H1 (cell line): ENCODE measurements at regions not wholly inside any gene's neighbourhood (a gene's known extent, or its start where the extent isn't known, plus 50 kb on each side); places are given as distances from the start of the nearest gene placed in this dataset.

Experiments used
- CTCF ChIA-PET: fragments of 300-600 bp; sonication (Branson Sonifier 250); formaldehyde crosslinking; loops from one replicate; lab custom pipeline; 2021; ENCODE audit not compliant: partially characterized antibody; lab: Charles Lee
- POLR2A ChIA-PET: fragments of 300-600 bp; sonication (Branson Sonifier 250); formaldehyde crosslinking; loops from one replicate; lab custom pipeline; 2021; ENCODE audit warnings: inconsistent platforms; ENCODE audit not compliant: partially characterized antibody; lab: Charles Lee
- DNase-seq, 2 experiments: peaks; one replicate each; pipeline versions ENCODE4 v3.0.0 to v3.0.0-alpha.2; 2010 to 2022; ENCODE audit warnings: low spot score in 2 of 2, low read depth in 1 of 2, mixed read lengths in 1 of 2
- FAIRE-seq: peaks from 2 replicates; lab custom pipeline; 2011; peaks lifted over from hg19 to GRCh38; lab: Jason Lieb, UNC
- H2AFZ ChIP-seq: 2 replicates; pipeline ENCODE4 v1.8.1; 2012; ENCODE audit warnings: low read length, inconsistent platforms
- H2AK5ac ChIP-seq: 2 replicates; pipeline ENCODE4 v1.6.1; 2013; ENCODE audit warnings: low read depth, low read length
- H2BK120ac ChIP-seq: replicated peaks from 2 replicates; pipeline ENCODE3; 2013; ENCODE audit warnings: low read depth, low read length, inconsistent platforms
- H2BK12ac ChIP-seq: 2 replicates; pipeline ENCODE4 v1.6.1; 2013; ENCODE audit warnings: low read depth, low read length
- H2BK15ac ChIP-seq: 2 replicates; pipeline ENCODE4 v1.6.1; 2013; ENCODE audit warnings: low read length
- H2BK20ac ChIP-seq: 2 replicates; pipeline ENCODE4 v1.6.1; 2013; ENCODE audit warnings: low read length
- H2BK5ac ChIP-seq: 2 replicates; pipeline ENCODE4 v1.6.1; 2013; ENCODE audit warnings: low read depth, low read length
- H3K14ac ChIP-seq: 2 replicates; pipeline ENCODE4 v1.6.1; 2013; ENCODE audit warnings: inconsistent platforms; ENCODE audit not compliant: insufficient read length
- H3K18ac ChIP-seq: 2 replicates; pipeline ENCODE4 v1.6.1; 2013; ENCODE audit warnings: low read length; ENCODE audit errors: extremely low read depth
- H3K23ac ChIP-seq: 2 replicates; pipeline ENCODE4 v1.6.1; 2013; ENCODE audit warnings: inconsistent platforms; ENCODE audit not compliant: insufficient read length
- H3K23me2 ChIP-seq: 2 replicates; pipeline ENCODE4 v1.6.1; 2013; ENCODE audit warnings: low read depth, low read length
- H3K27ac ChIP-seq: 2 replicates; pipeline ENCODE4 v1.6.1; 2011; ENCODE audit warnings: low read depth, low read length, inconsistent platforms
- H3K27me3 ChIP-seq, 4 experiments: replicated peaks in 1 of 4; 1 replicate in 1 of 4; 2 replicates in 3 of 4; pipeline versions ENCODE4 v1.6.1 to v1.8.1; 2011 to 2013; ENCODE audit warnings: low read length in 3 of 4, mild to moderate bottlenecking in 3 of 4, inconsistent platforms in 2 of 4, mixed read lengths in 2 of 4, moderate library complexity in 1 of 4; ENCODE audit not compliant: control insufficient read depth in 3 of 4, insufficient read depth in 3 of 4; ENCODE audit errors: extremely low read depth in 1 of 4
- H3K36me3 ChIP-seq, 4 experiments: 2 replicates each; pipeline versions ENCODE4 v1.6.1 to v1.8.1; 2011 to 2013; ENCODE audit warnings: mild to moderate bottlenecking in 4 of 4, low read length in 3 of 4, moderate library complexity in 2 of 4, control low read depth in 1 of 4, inconsistent platforms in 1 of 4; ENCODE audit not compliant: insufficient read depth in 4 of 4, control insufficient read depth in 2 of 4
- H3K4ac ChIP-seq: replicated peaks from 2 replicates; pipeline ENCODE3; 2013; ENCODE audit warnings: low read length, low read depth, mixed read lengths, inconsistent platforms; ENCODE audit not compliant: insufficient read length
- H3K4me1 ChIP-seq, 4 experiments: replicated peaks in 1 of 4; 1 replicate in 1 of 4; 2 replicates in 3 of 4; pipeline versions ENCODE4 v1.6.1 to v1.8.1; 2011 to 2013; ENCODE audit warnings: low read length in 3 of 4, inconsistent platforms in 2 of 4, mixed read lengths in 1 of 4; ENCODE audit not compliant: insufficient read depth in 4 of 4, control insufficient read depth in 3 of 4
- H3K4me2 ChIP-seq, 2 experiments: 2 replicates each; pipeline versions ENCODE4 v1.6.1 to v1.8.1; 2011 to 2013; ENCODE audit warnings: low read depth in 2 of 2, low read length in 2 of 2, control low read depth in 1 of 2, inconsistent platforms in 1 of 2, mild to moderate bottlenecking in 1 of 2; ENCODE audit not compliant: insufficient read depth in 1 of 2
- H3K4me3 ChIP-seq, 4 experiments: fragments of 200-600, 300-600 bp in 1 of 4; sonication (generic), shearing (Covaris generic), sonication (Bioruptor Twin) in 1 of 4; 2 replicates each; pipeline versions ENCODE4 v1.5.1 to v1.8.1; 2011 to 2016; ENCODE audit warnings: low read length in 4 of 4, low read depth in 3 of 4, control low read depth in 2 of 4, inconsistent platforms in 2 of 4, mild to moderate bottlenecking in 2 of 4, mixed read lengths in 1 of 4, moderate library complexity in 1 of 4; ENCODE audit not compliant: insufficient read depth in 2 of 4; ENCODE audit errors: extremely low read depth in 1 of 4
- H3K56ac ChIP-seq: replicated peaks from 2 replicates; pipeline ENCODE3; 2013; ENCODE audit warnings: low read depth, mild to moderate bottlenecking, mixed read lengths, low read length, inconsistent platforms; ENCODE audit not compliant: insufficient read length
- H3K79me1 ChIP-seq: 2 replicates; pipeline ENCODE4 v1.6.1; 2013; ENCODE audit warnings: low read depth, low read length, control low read depth
- H3K79me2 ChIP-seq, 2 experiments: 2 replicates each; pipeline versions ENCODE4 v1.6.1 to v1.8.1; 2012 to 2013; ENCODE audit warnings: low read length in 2 of 2, mild to moderate bottlenecking in 2 of 2, inconsistent platforms in 1 of 2; ENCODE audit not compliant: insufficient read depth in 2 of 2, control insufficient read depth in 1 of 2
- H3K9ac ChIP-seq, 4 experiments: replicated peaks in 1 of 4; 1 replicate in 1 of 4; 2 replicates in 3 of 4; pipeline versions ENCODE4 v1.6.1 to v1.8.1; 2011 to 2013; ENCODE audit warnings: low read depth in 3 of 4, low read length in 3 of 4, control low read depth in 2 of 4, mild to moderate bottlenecking in 2 of 4, moderate library complexity in 2 of 4, inconsistent platforms in 1 of 4; ENCODE audit errors: extremely low read depth in 1 of 4
- H3K9me3 ChIP-seq, 2 experiments: 2 replicates each; pipeline versions ENCODE4 v1.6.1 to v1.8.1; 2012 to 2013; ENCODE audit warnings: mild to moderate bottlenecking in 2 of 2, moderate library complexity in 2 of 2, control low read depth in 1 of 2, inconsistent platforms in 1 of 2, low read depth in 1 of 2, low read length in 1 of 2, mixed read lengths in 1 of 2; ENCODE audit not compliant: insufficient read depth in 2 of 2
- H4K20me1 ChIP-seq, 2 experiments: replicated peaks in 1 of 2; 2 replicates each; pipeline versions ENCODE3 to v1.8.1; 2011 to 2013; ENCODE audit warnings: inconsistent platforms in 2 of 2, low read length in 2 of 2, mild to moderate bottlenecking in 1 of 2; ENCODE audit not compliant: insufficient read depth in 2 of 2, control insufficient read depth in 1 of 2
- H4K5ac ChIP-seq: 2 replicates; pipeline ENCODE4 v1.6.1; 2013; ENCODE audit warnings: low read length, low read depth, mixed read lengths, inconsistent platforms; ENCODE audit not compliant: insufficient read length
- H4K8ac ChIP-seq: 2 replicates; pipeline ENCODE4 v1.8.0; 2013; ENCODE audit warnings: mild to moderate bottlenecking, moderate library complexity, low read length, inconsistent platforms; ENCODE audit not compliant: insufficient read depth; ENCODE audit errors: extremely low read depth
- H4K91ac ChIP-seq: replicated peaks from 2 replicates; pipeline ENCODE3; 2013; ENCODE audit warnings: low read length, mixed read lengths, inconsistent platforms; ENCODE audit not compliant: insufficient read length
- CREB1 ChIP-seq: IDR thresholded peaks from 2 replicates; pipeline ENCODE4 v1.6.1; 2012; ENCODE audit warnings: inconsistent platforms
- EGR1 ChIP-seq: IDR thresholded peaks from 2 replicates; pipeline ENCODE4 v1.6.1; 2011; ENCODE audit warnings: low read depth, low read length, borderline replicate concordance
- EZH2 ChIP-seq: fragments of 200-600 bp; sonication (generic); IDR thresholded peaks from 2 replicates; pipeline ENCODE4 v1.7.1; 2012; ENCODE audit warnings: low read depth, mild to moderate bottlenecking, moderate library complexity, low read length, inconsistent platforms; ENCODE audit not compliant: severe bottlenecking
- GABPA ChIP-seq: IDR thresholded peaks from 2 replicates; pipeline ENCODE4 v1.6.1; 2011; ENCODE audit warnings: mild to moderate bottlenecking, low read length, moderate library complexity, borderline replicate concordance; ENCODE audit not compliant: insufficient read depth
- NRF1 ChIP-seq: IDR thresholded peaks from 2 replicates; pipeline ENCODE4 v1.6.1; 2011; ENCODE audit warnings: mild to moderate bottlenecking, low read depth, low read length, improper control_type of control experiment
- POLR2AphosphoS5 ChIP-seq: IDR thresholded peaks from 2 replicates; pipeline ENCODE4 v1.6.1; 2011; ENCODE audit warnings: low read depth, low read length
- SIRT6 ChIP-seq: IDR thresholded peaks from one replicate; pipeline ENCODE4 v1.7.1; 2012; ENCODE audit warnings: low read length, inconsistent platforms
- SP2 ChIP-seq: IDR thresholded peaks from 2 replicates; pipeline ENCODE4 v1.6.1; 2012; ENCODE audit warnings: mild to moderate bottlenecking, low read length, inconsistent platforms
- USF2 ChIP-seq: IDR thresholded peaks from 2 replicates; pipeline ENCODE4 v1.6.1; 2011; ENCODE audit warnings: low read length, improper control_type of control experiment
- WGBS, 2 experiments: shearing (Covaris generic) in 1 of 2; methylation state at CpG; one replicate each; pipeline versions ENCODE4 v1.1.6 to v1.1.7; 2013 to 2015; ENCODE audit warnings: low lambda C conversion rate in 2 of 2, mixed read lengths in 2 of 2, inconsistent platforms in 1 of 2, low coverage in 1 of 2, missing lambda C conversion rate in 1 of 2; ENCODE audit not compliant: insufficient replicate concordance in 2 of 2, insufficient coverage in 1 of 2, insufficient read length in 1 of 2; ENCODE audit errors: extremely low coverage in 1 of 2, missing lambda C conversion rate in 1 of 2; 5-methylcytosine and 5-hydroxymethylcytosine counted together

GRCh38 chr6:6886886-6887285, 220.9 kb upstream of the RREB1 start:
- no peak for FAIRE-seq
- no peak overlapping the region for H3K56ac ChIP-seq
- H4K91ac ChIP-seq: peak overlapping the region; percentile 23
- ChIA-PET POLR2A (no interaction called here), CTCF (interaction anchor here (1.2 to 1.7 kb wide), 3 partner anchors 13 to 356 kb away, joined by 4 to 6 read pairs (median 4); no protein-coding TSS in a partner anchor)
- no peaks in the 10 kb centered on the region for H3K9me3 ChIP-seq
- H2AK5ac ChIP-seq: no peak overlapping the region
- H4K20me1 ChIP-seq: no peaks in the 10 kb centered on the region
- H2BK5ac ChIP-seq: no peak overlapping the region
- H2BK20ac ChIP-seq: no peak overlapping the region
- H2BK15ac ChIP-seq: no peak overlapping the region
- DNase-seq: no peak
- no peaks in the 10 kb centered on the region for H3K36me3 ChIP-seq
- no peaks in the 10 kb centered on the region; the same call in 1 of the 2 replicates for H3K23me2 ChIP-seq
- H2BK12ac ChIP-seq: peak overlapping the region; percentile 30; the same call in 1 of the 2 replicates
- no peak overlapping the region for H2BK120ac ChIP-seq
- H3K4ac ChIP-seq: no peak overlapping the region
- no peak for TF ChIP-seq CREB1
- TF ChIP-seq SP2: no peak
- TF ChIP-seq USF2: no peak
- TF ChIP-seq SIRT6: no peak
- TF ChIP-seq NRF1: no peak
- TF ChIP-seq EZH2: no peak
- TF ChIP-seq GABPA: no peak
- no peak for TF ChIP-seq EGR1
- no peak for TF ChIP-seq POLR2AphosphoS5
- H3K27ac ChIP-seq: no peak overlapping the region
- no peaks in the 10 kb centered on the region for H3K79me2 ChIP-seq
- no peak overlapping the region for H3K4me2 ChIP-seq
- H3K18ac ChIP-seq: no peak overlapping the region
- H3K79me1 ChIP-seq: no peaks in the 10 kb centered on the region
- 83% methylated on average over 9 of the region's 9 CpGs; no CpG with 5 or more reads in 1 of the 2 experiments for WGBS, 2 experiments
- H4K8ac ChIP-seq: no peak overlapping the region; the same call in 1 of the 2 replicates
- H3K9ac ChIP-seq: no peak overlapping the region
- peaks cover 0 to 13% (median 8%) of the 10 kb centered on the region in 4 experiments; a peak in 4 of 7 replicates for H3K4me1 ChIP-seq
- H3K4me3 ChIP-seq: no peak overlapping the region
- 0 out of 2 replicates have a peak overlapping the region, but pooled peaks have one; percentile 26 for H2AFZ ChIP-seq
- H3K23ac ChIP-seq: no peak overlapping the region
- H3K27me3 ChIP-seq: 0 out of 7 replicates have a peak, but pooled peaks cover 0 to 3% (median 0%) of the 10 kb centered on the region in 4 experiments
- no peak overlapping the region for H4K5ac ChIP-seq
- H3K14ac ChIP-seq: no peak overlapping the region
